Right lobe of liver (tissue), 4 donors: ENCODE measurements at regions not wholly inside any gene's neighbourhood (a gene's known extent, or its start where the extent isn't known, plus 50 kb on each side); places are given as distances from the start of the nearest gene placed in this dataset.

Experiments
- CTCF ChIP-seq, 4 donors: fragments of 200-600 bp in 3 of 4; fragments of 450-650 bp in 1 of 4; IDR thresholded peaks; one replicate each; pipeline versions ENCODE4 v1.5.1 to v1.8.0; 2016 to 2022; ENCODE audit warnings: antibody characterized with exemption in 4 of 4, mild to moderate bottlenecking in 2 of 4
- POLR2A ChIP-seq: fragments of 450-650 bp; IDR thresholded peaks from one replicate; pipeline ENCODE4 v1.6.1; 2017; ENCODE audit warnings: antibody characterized with exemption, mild to moderate bottlenecking
- donor health status: DM: no; HTN: no; CAD: no.
- donor health status: DM: no; HTN: no; CAD: no.
- donor health status: DM: no; HTN: yes; CAD: no.

- no peak for TF ChIP-seq CTCF (IDR thresholded peaks at IDR 0.05)
- no peak for TF ChIP-seq POLR2A
Measured at GRCh38 chr9:87234854-87235253, 262.8 kb upstream of the DAPK1 start.
